K562 (cell line): ENCODE measurements at regions not wholly inside any gene's neighbourhood (a gene's known extent, or its start where the extent isn't known, plus 50 kb on each side); places are given as distances from the start of the nearest gene placed in this dataset.

ENCODE experiments used
- ARID1B ChIP-seq: fragments of 450-650 bp; IDR thresholded peaks from 2 replicates; pipeline ENCODE4 v1.6.1; 2016; ENCODE audit warnings: antibody characterized with exemption, mild to moderate bottlenecking, inconsistent platforms
- CEBPB ChIP-seq: fragments of 450-650 bp; IDR thresholded peaks from 2 replicates; pipeline ENCODE4 v1.6.1; 2016; ENCODE audit warnings: missing genetic modification characterization, missing compliant biosample characterization
- CSDE1 ChIP-seq, 2 experiments: fragments of 450-650 bp; IDR thresholded peaks; 2 replicates each; pipeline ENCODE4 v1.6.1; 2016; ENCODE audit warnings: mild to moderate bottlenecking in 1 of 2
- FOS ChIP-seq: IDR thresholded peaks from 3 replicates; pipeline ENCODE4 v1.6.1; 2011; ENCODE audit not compliant: insufficient read length; ENCODE audit errors: extremely low read depth
- FUS ChIP-seq: fragments of 200-400 bp; formaldehyde crosslinking; optimal IDR thresholded peaks from 2 replicates; pipeline ENCODE3; 2017; ENCODE audit warnings: low read depth, low read length
- MBD2 ChIP-seq: sonication (generic); IDR thresholded peaks from 2 replicates; pipeline ENCODE4 v1.6.1; 2016; ENCODE audit warnings: low read depth, borderline replicate concordance
- POLR3A ChIP-seq: IDR thresholded peaks from 2 replicates; pipeline ENCODE4 v1.6.1; 2011; ENCODE audit warnings: borderline replicate concordance, mild to moderate bottlenecking, moderate library complexity; ENCODE audit not compliant: insufficient read length, insufficient read depth; ENCODE audit errors: extremely low read depth
- ZNF124 ChIP-seq: sonication (generic); formaldehyde crosslinking; IDR thresholded peaks from 2 replicates; pipeline ENCODE4 v1.8.1; 2022; ENCODE audit warnings: missing genetic modification reagents
- ZNF239 ChIP-seq: fragments of 250-450 bp; sonication (Bioruptor Pico); IDR thresholded peaks from 2 replicates; pipeline ENCODE4 v1.4.0; 2020; ENCODE audit warnings: mild to moderate bottlenecking
- ZNF717 ChIP-seq: fragments of 250-450 bp; sonication (Bioruptor Pico); IDR thresholded peaks from 2 replicates; pipeline ENCODE4 v1.5.0; 2021
- TF ChIP-seq, protein P1 (sequence below): fragments of 450-650 bp; formaldehyde crosslinking; IDR thresholded peaks from 2 replicates; pipeline ENCODE4 v1.4.0; 2022; ENCODE audit warnings: missing genetic modification characterization
- TF ChIP-seq, protein P2 (sequence below): fragments of 450-650 bp; formaldehyde crosslinking; IDR thresholded peaks from 2 replicates; pipeline ENCODE4 v1.4.0; 2020; ENCODE audit warnings: mild to moderate bottlenecking, moderate library complexity
- TF ChIP-seq, protein P3 (sequence below): fragments of 250-450 bp; sonication (Bioruptor Pico); IDR thresholded peaks from 2 replicates; pipeline ENCODE4 v1.8.0; 2022; ENCODE audit warnings: moderate library complexity, mild to moderate bottlenecking, inconsistent platforms

DNA sequence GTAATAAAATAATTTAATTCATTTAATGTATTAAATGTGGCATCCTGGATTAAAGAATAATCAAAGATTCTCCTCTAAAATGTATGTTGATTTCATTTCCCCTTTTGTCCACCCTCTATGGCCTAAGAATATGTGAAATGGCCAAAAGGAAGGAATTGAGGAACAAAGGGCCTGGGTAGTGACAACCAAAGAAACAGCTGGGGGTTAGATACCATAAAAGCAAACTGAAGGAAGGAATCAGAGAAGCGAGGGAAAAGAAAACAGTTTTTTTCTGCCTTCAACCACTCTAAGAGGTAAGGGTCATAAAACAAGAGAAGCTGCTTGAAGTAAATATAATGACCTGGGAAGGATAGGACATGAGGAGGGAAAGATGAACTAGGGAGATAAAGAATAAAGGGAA is 139.3 kb downstream of the FAM76B start (continued):
- TF ChIP-seq, protein P1, sequence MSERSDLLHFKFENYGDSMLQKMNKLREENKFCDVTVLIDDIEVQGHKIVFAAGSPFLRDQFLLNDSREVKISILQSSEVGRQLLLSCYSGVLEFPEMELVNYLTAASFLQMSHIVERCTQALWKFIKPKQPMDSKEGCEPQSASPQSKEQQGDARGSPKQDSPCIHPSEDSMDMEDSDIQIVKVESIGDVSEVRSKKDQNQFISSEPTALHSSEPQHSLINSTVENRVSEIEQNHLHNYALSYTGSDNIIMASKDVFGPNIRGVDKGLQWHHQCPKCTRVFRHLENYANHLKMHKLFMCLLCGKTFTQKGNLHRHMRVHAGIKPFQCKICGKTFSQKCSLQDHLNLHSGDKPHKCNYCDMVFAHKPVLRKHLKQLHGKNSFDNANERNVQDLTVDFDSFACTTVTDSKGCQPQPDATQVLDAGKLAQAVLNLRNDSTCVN (CRISPR knock-in tag), result 0 out of 2 replicates have a peak, but pooled peaks have one; percentile 20
- TF ChIP-seq ARID1B (0 out of 2 replicates have a peak, but pooled peaks have one; percentile 11), ZNF124 (CRISPR knock-in tag) (no peak), MBD2 (no peak), POLR3A (no peak), FUS (no peak), FOS (no peak), ZNF717 (CRISPR knock-in tag) (no peak), ZNF239 (CRISPR knock-in tag) (0 out of 2 replicates have a peak, but pooled peaks have one; percentile 28), CSDE1 (IDR thresholded peaks at IDR 0.05) (no peak), CEBPB (tag) (no peak)
- TF ChIP-seq, protein P2, sequence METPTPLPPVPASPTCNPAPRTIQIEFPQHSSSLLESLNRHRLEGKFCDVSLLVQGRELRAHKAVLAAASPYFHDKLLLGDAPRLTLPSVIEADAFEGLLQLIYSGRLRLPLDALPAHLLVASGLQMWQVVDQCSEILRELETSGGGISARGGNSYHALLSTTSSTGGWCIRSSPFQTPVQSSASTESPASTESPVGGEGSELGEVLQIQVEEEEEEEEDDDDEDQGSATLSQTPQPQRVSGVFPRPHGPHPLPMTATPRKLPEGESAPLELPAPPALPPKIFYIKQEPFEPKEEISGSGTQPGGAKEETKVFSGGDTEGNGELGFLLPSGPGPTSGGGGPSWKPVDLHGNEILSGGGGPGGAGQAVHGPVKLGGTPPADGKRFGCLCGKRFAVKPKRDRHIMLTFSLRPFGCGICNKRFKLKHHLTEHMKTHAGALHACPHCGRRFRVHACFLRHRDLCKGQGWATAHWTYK (CRISPR knock-in tag), result 0 out of 2 replicates have a peak, but pooled peaks have one; percentile 23
- TF ChIP-seq, protein P3, sequence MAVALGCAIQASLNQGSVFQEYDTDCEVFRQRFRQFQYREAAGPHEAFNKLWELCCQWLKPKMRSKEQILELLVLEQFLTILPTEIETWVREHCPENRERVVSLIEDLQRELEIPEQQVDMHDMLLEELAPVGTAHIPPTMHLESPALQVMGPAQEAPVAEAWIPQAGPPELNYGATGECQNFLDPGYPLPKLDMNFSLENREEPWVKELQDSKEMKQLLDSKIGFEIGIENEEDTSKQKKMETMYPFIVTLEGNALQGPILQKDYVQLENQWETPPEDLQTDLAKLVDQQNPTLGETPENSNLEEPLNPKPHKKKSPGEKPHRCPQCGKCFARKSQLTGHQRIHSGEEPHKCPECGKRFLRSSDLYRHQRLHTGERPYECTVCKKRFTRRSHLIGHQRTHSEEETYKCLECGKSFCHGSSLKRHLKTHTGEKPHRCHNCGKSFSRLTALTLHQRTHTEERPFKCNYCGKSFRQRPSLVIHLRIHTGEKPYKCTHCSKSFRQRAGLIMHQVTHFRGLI (CRISPR knock-in tag), result 0 out of 2 replicates have a peak, but pooled peaks have one; percentile 35
